Left lung (tissue), 4 donors: ENCODE measurements at regions not wholly inside any gene's neighbourhood (a gene's known extent, or its start where the extent isn't known, plus 50 kb on each side); places are given as distances from the start of the nearest gene placed in this dataset.

Experiments used
- ATAC-seq: fragments of 200-7000 bp; cut with Tn5 transposase; one replicate; pipeline ENCODE4 v1.9.1; 2020; ENCODE audit warnings: moderate library complexity
- DNase-seq, 4 donors: peaks; one replicate each; pipeline ENCODE4 v3.0.0-alpha.2; 2013 to 2020
- H3K27ac ChIP-seq, 2 donors: fragments of 200-600 bp; sonication (generic) in 1 of 2; one replicate each; pipeline versions ENCODE4 v1.5.0 to v1.8.0; 2020 to 2021
- H3K27me3 ChIP-seq, 2 donors: fragments of 200-600 bp; sonication (generic) in 1 of 2; one replicate each; pipeline versions ENCODE4 v1.5.0 to v1.8.0; 2020 to 2021
- H3K36me3 ChIP-seq, 2 donors: fragments of 200-600 bp; sonication (generic) in 1 of 2; one replicate each; pipeline versions ENCODE4 v1.5.0 to v1.8.0; 2020 to 2021
- H3K4me1 ChIP-seq, 2 donors: fragments of 200-600 bp; one replicate each; pipeline ENCODE4 v1.8.0; 2021
- H3K4me3 ChIP-seq, 2 donors: fragments of 200-600 bp; sonication (generic) in 1 of 2; one replicate each; pipeline versions ENCODE4 v1.5.0 to v1.8.0; 2020 to 2021; ENCODE audit warnings: mild to moderate bottlenecking in 1 of 2
- H3K9me3 ChIP-seq, 2 donors: fragments of 200-600 bp; sonication (generic) in 1 of 2; one replicate each; pipeline versions ENCODE4 v1.5.0 to v1.8.0; 2020 to 2021
- CTCF ChIP-seq, 2 donors: fragments of 200-600 bp; sonication (generic) in 1 of 2; IDR thresholded peaks; one replicate each; pipeline versions ENCODE4 v1.5.0 to v1.8.0; 2021; ENCODE audit warnings: antibody characterized with exemption in 2 of 2
- intact Hi-C, 2 donors: fragments of 100-400 bp; cut with DNase I; formaldehyde crosslinking; loops; one replicate each; pipeline versions ENCODE4 v1.11.2 to v1.14.2; 2022
- donor health status: DM: no; HTN: yes; CAD: no.
- donor health status: DM: no; HTN: no; CAD: no.

GRCh38 chr5:126015235-126016181 lies 407.7 kb upstream of the GRAMD2B start:
- TF ChIP-seq CTCF (IDR thresholded peaks at IDR 0.05), result no peak
- H3K27me3 ChIP-seq, result no peaks in the 10 kb centered on the region

GRCh38 chr5:126016256-126016655 lies 407.0 kb upstream of the GRAMD2B start:
- no peak for TF ChIP-seq CTCF (IDR thresholded peaks at IDR 0.05)
- no peaks in the 10 kb centered on the region for H3K4me1 ChIP-seq
- peak in 1 of 4 donors; percentile 50 for DNase-seq
- no peak overlapping the region for H3K4me3 ChIP-seq
- H3K27me3 ChIP-seq, result no peaks in the 10 kb centered on the region
- ATAC-seq, result no peak
- intact Hi-C loops, result no loop called here
- no peak overlapping the region for H3K27ac ChIP-seq
- H3K36me3 ChIP-seq, result no peaks in the 10 kb centered on the region
- H3K9me3 ChIP-seq, result no peaks in the 10 kb centered on the region

More at GRCh38 chr5:126015235-126016181, 407.7 kb upstream of the GRAMD2B start:
- intact Hi-C loops, result no loop called here
- Histone ChIP-seq H3K36me3 (no peaks in the 10 kb centered on the region), H3K4me3 (no peak overlapping the region), H3K9me3 (no peaks in the 10 kb centered on the region), H3K4me1 (no peaks in the 10 kb centered on the region), H3K27ac (no peak overlapping the region)
- DNase-seq (no peak), ATAC-seq (no peak)

DNA sequence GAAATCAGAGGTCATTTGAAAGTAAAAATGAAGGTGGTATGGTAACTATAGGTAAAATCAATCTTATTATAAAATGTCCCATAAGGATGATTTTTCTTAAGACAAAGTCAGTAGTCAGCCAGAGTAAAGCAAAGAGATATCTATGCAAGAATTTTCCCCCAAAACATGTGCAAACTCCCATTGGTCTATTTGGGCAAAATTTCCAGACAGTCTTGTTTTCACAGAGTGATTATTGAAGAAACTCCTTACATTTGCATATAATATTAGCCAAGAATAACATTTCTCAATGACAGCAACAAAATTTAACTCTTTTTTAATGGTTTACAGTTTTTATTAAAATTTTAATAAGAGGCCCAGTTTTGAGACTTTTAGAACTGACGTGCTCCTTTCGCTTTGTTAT lies 406.1 kb upstream of the GRAMD2B start:
- intact Hi-C loops, result no loop called here
- no peak for TF ChIP-seq CTCF (IDR thresholded peaks at IDR 0.05)
- no peaks in the 10 kb centered on the region for H3K27me3 ChIP-seq
- no peaks in the 10 kb centered on the region for H3K4me1 ChIP-seq
- H3K4me3 ChIP-seq, result no peak overlapping the region
- H3K36me3 ChIP-seq, result no peaks in the 10 kb centered on the region
- ATAC-seq (no peak), DNase-seq (no peak)
- H3K27ac ChIP-seq, result no peak overlapping the region
- no peaks in the 10 kb centered on the region for H3K9me3 ChIP-seq

- ATAC-seq, result no peak
- no peaks in the 10 kb centered on the region for H3K9me3 ChIP-seq
- TF ChIP-seq CTCF (IDR thresholded peaks at IDR 0.05), result no peak
- no peak overlapping the region for H3K27ac ChIP-seq
- intact Hi-C loops, result no loop called here
- no peak overlapping the region for H3K4me3 ChIP-seq
- H3K4me1 ChIP-seq, result no peaks in the 10 kb centered on the region
- no peaks in the 10 kb centered on the region for H3K27me3 ChIP-seq
- DNase-seq, result no peak
- no peaks in the 10 kb centered on the region for H3K36me3 ChIP-seq
These were observed 402.4 kb upstream of the GRAMD2B start for GRCh38 chr5:126020770-126021169.

GRCh38 chr5:126023994-126024441 lies 399.2 kb upstream of the GRAMD2B start:
- Histone ChIP-seq H3K4me3 (no peak overlapping the region), H3K9me3 (peaks cover 0 to 24% of the 10 kb centered on the region in 2 donors), H3K36me3 (no peaks in the 10 kb centered on the region), H3K27me3 (no peaks in the 10 kb centered on the region), H3K27ac (no peak overlapping the region), H3K4me1 (no peaks in the 10 kb centered on the region)
- ATAC-seq (no peak), DNase-seq (no peak)
- no peak for TF ChIP-seq CTCF (IDR thresholded peaks at IDR 0.05)
- intact Hi-C loops, result no loop called here
